OCI-LY7 (cell line): ENCODE measurements at regions not wholly inside any gene's neighbourhood (a gene's known extent, or its start where the extent isn't known, plus 50 kb on each side); places are given as distances from the start of the nearest gene placed in this dataset.

Experiments
- EZH2phosphoT487 ChIP-seq: fragments of 200-600 bp; sonication (generic); IDR thresholded peaks from 2 replicates; pipeline ENCODE4 v1.6.1; 2018; ENCODE audit warnings: low read depth, borderline replicate concordance, mild to moderate bottlenecking, mixed run types, antibody characterized with exemption, low read length, moderate library complexity, mixed read lengths
- TF ChIP-seq, protein P1 (sequence below): fragments of 200-600 bp; sonication (generic); conservative IDR thresholded peaks from 2 replicates; pipeline ENCODE4 v1.5.1; 2014; ENCODE audit warnings: mild to moderate bottlenecking, antibody characterized with exemption, low read length, moderate library complexity, mixed read lengths

GRCh38 chr6:115720900-115721299 is 339.8 kb downstream of the FRK start:
- TF ChIP-seq, protein P1, sequence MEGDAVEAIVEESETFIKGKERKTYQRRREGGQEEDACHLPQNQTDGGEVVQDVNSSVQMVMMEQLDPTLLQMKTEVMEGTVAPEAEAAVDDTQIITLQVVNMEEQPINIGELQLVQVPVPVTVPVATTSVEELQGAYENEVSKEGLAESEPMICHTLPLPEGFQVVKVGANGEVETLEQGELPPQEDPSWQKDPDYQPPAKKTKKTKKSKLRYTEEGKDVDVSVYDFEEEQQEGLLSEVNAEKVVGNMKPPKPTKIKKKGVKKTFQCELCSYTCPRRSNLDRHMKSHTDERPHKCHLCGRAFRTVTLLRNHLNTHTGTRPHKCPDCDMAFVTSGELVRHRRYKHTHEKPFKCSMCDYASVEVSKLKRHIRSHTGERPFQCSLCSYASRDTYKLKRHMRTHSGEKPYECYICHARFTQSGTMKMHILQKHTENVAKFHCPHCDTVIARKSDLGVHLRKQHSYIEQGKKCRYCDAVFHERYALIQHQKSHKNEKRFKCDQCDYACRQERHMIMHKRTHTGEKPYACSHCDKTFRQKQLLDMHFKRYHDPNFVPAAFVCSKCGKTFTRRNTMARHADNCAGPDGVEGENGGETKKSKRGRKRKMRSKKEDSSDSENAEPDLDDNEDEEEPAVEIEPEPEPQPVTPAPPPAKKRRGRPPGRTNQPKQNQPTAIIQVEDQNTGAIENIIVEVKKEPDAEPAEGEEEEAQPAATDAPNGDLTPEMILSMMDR: no peak
- no peak for TF ChIP-seq EZH2phosphoT487
